ENCODE measurements at regions not wholly inside any gene's neighbourhood (a gene's known extent, or its start where the extent isn't known, plus 50 kb on each side); places are given as distances from the start of the nearest gene placed in this dataset.
A peak's percentile ranks its signal among the peaks of the same experiment; 100 is the strongest.

DNA sequence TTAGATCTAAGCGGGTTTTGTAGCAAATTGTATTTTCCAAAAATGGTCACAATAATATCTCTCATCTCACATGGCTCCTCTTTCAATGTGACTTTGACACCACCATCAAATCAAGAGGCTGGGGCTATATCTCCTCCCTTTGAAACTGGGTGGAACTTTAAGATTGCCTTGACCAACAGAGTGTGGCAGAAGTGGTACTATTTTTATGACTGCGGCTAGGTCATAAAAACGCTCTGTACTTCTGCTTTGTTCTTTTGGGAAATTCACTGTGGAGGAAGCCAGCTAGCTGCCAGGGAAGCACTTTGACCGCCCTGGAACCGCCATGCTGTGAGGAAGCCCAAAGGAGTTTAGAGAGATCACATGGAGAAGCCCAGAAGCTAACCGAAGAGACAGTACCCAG lies 50.7 kb upstream of the ACOT11 start:
- H3K36me3 Mint-ChIP-seq (ENCODE audit: low read depth), result no peaks in the 10 kb centered on the region
- H3K27ac Mint-ChIP-seq, result no peak overlapping the region
- intact Hi-C loops (cut with micrococcal nuclease), result loop anchor here (5.0 kb wide), 1 partner anchor 315 kb away; no protein-coding TSS in a partner anchor
- no peak overlapping the region for H3K4me3 Mint-ChIP-seq
- H3K27me3 Mint-ChIP-seq (ENCODE audit: insufficient read depth), result peaks cover 57% of the 10 kb centered on the region
- H3K9me3 Mint-ChIP-seq, result no peaks in the 10 kb centered on the region
- peaks cover 11% of the 10 kb centered on the region for H3K4me1 Mint-ChIP-seq (ENCODE audit: low read depth)
- no peak for DNase-seq (ENCODE audit: low spot score)

DNA sequence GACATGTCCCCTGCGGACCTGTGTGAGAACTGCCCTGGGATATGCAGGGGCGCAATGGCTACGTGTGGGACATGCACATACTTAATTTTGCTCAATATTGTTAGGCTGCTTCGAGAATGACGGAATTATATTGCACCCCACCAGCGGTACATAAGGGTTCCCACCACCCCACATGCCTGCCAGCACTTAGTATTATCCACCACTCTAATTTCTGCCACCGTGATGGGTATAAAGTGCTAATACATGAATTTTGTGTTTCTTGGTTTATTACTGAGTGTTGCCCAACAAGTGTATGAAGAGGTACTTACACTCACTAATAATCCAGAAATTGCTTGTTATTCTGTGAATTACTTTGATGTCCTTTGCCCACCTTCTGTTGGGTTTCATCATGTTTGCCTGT lies 52.1 kb upstream of the ACOT11 start:
- Mint-ChIP-seq H3K27me3 (ENCODE audit: insufficient read depth) (peaks cover 52% of the 10 kb centered on the region), H3K4me3 (no peak overlapping the region)

DNA sequence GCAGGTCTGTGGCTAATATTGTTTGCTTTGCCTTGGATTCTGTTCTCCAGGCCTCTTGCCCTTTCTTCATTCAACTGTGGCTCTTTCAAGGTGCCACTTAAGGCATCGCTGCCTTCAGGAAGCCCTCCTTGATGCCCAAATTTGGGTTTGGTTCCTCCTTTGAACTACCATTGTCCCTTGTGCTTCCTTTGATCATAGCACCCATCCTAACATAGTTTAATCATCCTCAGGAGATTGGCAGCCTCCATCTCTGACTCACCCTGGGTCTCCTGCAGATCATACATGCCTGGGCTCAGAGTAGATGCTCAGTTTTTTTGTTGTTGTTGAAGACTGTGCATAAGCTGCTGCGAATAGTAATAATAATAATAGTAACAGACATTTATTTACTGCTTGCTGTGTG lies 54.4 kb upstream of the ACOT11 start:
- no peak overlapping the region for H3K4me3 Mint-ChIP-seq
- H3K27ac Mint-ChIP-seq, result no peak overlapping the region
- H3K27me3 Mint-ChIP-seq (ENCODE audit: insufficient read depth), result peaks cover 45% of the 10 kb centered on the region
- peaks cover 11% of the 10 kb centered on the region for H3K4me1 Mint-ChIP-seq (ENCODE audit: low read depth)
- no peaks in the 10 kb centered on the region for H3K9me3 Mint-ChIP-seq
- intact Hi-C loops (cut with micrococcal nuclease), result no loop called here
- no peak for DNase-seq (ENCODE audit: low spot score)
- H3K36me3 Mint-ChIP-seq (ENCODE audit: low read depth), result no peaks in the 10 kb centered on the region

More for the DNA sequence above, 52.1 kb upstream of the ACOT11 start:
- no peak for DNase-seq (ENCODE audit: low spot score)
- intact Hi-C loops (cut with micrococcal nuclease), result loop anchor here (5.0 kb wide), 1 partner anchor 316 kb away; no protein-coding TSS in a partner anchor
- peaks cover 11% of the 10 kb centered on the region for H3K4me1 Mint-ChIP-seq (ENCODE audit: low read depth)
- H3K27ac Mint-ChIP-seq, result no peak overlapping the region
- H3K36me3 Mint-ChIP-seq (ENCODE audit: low read depth), result no peaks in the 10 kb centered on the region
- no peaks in the 10 kb centered on the region for H3K9me3 Mint-ChIP-seq

DNA sequence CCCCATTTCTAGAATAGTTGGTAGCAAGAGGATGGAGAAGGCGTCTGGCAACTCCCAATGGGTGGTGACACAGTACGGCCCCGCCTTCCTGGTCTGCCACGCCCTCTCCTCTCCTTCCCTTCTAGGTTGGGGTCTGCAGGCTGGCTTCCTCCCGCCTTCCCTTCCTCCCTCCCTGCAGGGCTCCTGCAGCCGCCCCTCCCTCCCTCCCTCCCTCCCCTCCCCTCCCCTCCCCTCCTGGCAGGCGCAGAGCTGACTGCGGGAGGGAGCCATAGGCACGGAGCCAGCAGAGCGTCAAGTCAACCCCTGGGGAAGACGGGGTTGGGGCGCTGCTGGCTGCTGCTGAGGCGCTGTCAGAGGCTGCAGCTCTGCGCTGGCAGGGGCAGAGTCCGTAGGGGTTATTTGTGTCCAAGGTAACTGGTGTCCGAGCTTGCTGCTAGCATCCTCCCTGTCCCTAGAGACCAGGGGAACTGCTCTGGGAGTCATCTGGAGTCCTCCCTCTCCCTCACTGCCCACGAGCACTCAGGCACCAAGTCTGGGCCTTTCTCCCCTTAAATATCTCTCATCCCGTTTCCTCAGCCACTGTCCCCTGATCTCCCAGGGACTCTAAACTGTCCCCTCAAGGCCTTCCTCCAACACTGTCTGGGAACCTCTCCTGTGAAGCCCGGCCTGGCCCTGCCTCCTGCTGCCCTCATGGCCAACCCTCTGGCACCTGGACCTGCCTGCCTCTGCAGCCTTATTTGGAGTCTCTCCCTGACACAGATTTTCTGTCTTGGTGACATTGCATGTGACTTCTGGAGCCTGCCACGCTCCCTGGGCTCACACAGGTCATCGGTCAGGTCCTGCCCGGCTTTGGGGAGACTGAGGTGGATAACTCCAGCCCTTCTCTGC lies 57.4 kb upstream of the ACOT11 start:
- DNase-seq (ENCODE audit: low spot score), result no peak
- H3K4me1 Mint-ChIP-seq (ENCODE audit: low read depth), result peaks cover 29% of the 10 kb centered on the region
- H3K9me3 Mint-ChIP-seq, result no peaks in the 10 kb centered on the region
- H3K36me3 Mint-ChIP-seq (ENCODE audit: low read depth), result peaks cover 2% of the 10 kb centered on the region
- intact Hi-C loops (cut with micrococcal nuclease), result no loop called here
- peak overlapping the region; percentile 25 for H3K4me3 Mint-ChIP-seq
- H3K27ac Mint-ChIP-seq, result no peak overlapping the region
- peaks cover 30% of the 10 kb centered on the region for H3K27me3 Mint-ChIP-seq (ENCODE audit: insufficient read depth)

DNA sequence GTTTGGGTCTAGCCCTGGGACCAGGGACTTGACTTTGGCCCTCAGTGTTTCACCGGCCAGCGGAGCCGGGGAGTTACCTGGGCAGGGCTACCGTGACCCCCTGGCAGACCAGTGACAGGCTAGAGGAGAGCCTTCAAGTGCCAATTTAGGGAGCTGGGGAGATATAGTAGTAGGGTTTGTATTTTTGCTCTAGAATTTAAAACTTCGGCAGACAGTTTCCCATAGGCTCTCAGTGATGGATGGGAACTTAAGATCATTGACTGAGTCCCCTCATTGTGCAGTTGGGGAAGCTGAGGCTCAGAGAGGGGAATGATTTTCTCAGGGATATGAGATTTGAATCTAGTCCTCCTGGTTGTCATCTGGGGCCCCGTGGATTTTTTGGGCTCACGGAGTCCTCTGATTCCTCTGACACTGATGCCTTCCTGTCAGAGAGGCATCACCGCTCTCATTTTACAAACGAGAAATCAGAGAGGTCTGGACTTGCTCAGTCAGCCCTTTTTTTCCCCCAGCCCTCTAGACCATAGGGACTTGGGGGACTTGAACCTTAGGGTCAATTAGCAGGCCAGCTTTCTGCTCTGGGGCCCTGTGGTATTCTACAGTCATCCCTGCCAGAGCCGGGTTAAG lies 58.3 kb upstream of the ACOT11 start:
- Mint-ChIP-seq H3K9me3 (no peaks in the 10 kb centered on the region), H3K27me3 (ENCODE audit: insufficient read depth) (peaks cover 30% of the 10 kb centered on the region), H3K4me1 (ENCODE audit: low read depth) (peaks cover 36% of the 10 kb centered on the region), H3K36me3 (ENCODE audit: low read depth) (peaks cover 2% of the 10 kb centered on the region), H3K27ac (no peak overlapping the region), H3K4me3 (peak overlapping the region; percentile 86)
- intact Hi-C loops (cut with micrococcal nuclease), result loop anchor here (1.0 to 5.0 kb wide), 11 partner anchors 133 to 651 kb away; partner anchors contain the start of genes CYB5RL, MRPL37, NDC1 and PARS2
- DNase-seq (ENCODE audit: low spot score), result no peak

DNA sequence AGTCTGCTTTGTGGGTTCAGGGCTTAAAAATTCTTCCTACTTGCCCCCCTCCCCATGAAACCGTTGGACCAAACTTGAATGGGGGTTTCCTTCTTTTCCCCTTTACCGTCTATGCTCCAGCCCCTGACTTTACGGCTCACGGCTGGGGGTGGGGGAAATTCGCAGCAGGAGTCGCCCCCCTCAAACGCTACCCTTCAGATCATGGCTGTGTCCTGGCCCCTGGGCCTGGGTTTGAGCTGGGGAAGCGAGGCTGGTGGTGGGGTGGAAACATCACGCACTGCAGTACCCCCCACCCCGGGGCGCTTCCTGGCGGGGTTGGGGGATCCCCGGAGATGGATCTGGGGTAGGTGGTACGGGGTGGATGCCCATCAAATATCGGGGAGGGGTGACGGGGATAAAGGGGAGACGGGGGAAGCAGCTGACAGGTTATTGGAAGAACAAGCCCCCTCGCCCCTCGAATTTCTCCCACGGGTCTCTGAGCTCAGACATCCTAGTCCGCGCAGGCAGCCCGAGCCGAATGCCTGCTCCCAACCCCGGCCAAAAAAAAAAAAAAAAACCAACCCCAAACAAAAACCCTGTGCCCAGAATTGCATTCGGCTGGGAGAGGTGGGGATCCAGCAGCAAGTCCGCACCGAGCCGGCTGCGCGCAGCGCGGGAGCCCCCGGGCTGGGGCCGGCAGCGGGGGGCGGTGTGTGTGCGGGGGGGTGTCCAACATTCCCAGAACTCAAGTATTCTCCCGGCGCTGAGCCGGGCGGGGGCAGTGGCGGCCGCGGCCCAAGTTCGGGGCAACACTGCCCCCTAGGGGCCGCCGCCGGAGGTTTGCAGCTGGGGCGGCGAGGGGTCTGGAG lies 59.0 kb upstream of the ACOT11 start:
- H3K27me3 Mint-ChIP-seq (ENCODE audit: insufficient read depth), result peaks cover 35% of the 10 kb centered on the region
- intact Hi-C loops (cut with micrococcal nuclease), result loop anchor here (1.0 to 5.0 kb wide), 15 partner anchors 25 to 650 kb away; partner anchors contain the start of genes CYB5RL, LRRC42, MRPL37 and NDC1
- peaks cover 36% of the 10 kb centered on the region for H3K4me1 Mint-ChIP-seq (ENCODE audit: low read depth)
- DNase-seq (ENCODE audit: low spot score), result peak; percentile 71
- peak overlapping the region; percentile 82 for H3K27ac Mint-ChIP-seq
- H3K4me3 Mint-ChIP-seq, result peak overlapping the region; percentile 86
- peaks cover 2% of the 10 kb centered on the region for H3K36me3 Mint-ChIP-seq (ENCODE audit: low read depth)
- no peaks in the 10 kb centered on the region for H3K9me3 Mint-ChIP-seq

DNA sequence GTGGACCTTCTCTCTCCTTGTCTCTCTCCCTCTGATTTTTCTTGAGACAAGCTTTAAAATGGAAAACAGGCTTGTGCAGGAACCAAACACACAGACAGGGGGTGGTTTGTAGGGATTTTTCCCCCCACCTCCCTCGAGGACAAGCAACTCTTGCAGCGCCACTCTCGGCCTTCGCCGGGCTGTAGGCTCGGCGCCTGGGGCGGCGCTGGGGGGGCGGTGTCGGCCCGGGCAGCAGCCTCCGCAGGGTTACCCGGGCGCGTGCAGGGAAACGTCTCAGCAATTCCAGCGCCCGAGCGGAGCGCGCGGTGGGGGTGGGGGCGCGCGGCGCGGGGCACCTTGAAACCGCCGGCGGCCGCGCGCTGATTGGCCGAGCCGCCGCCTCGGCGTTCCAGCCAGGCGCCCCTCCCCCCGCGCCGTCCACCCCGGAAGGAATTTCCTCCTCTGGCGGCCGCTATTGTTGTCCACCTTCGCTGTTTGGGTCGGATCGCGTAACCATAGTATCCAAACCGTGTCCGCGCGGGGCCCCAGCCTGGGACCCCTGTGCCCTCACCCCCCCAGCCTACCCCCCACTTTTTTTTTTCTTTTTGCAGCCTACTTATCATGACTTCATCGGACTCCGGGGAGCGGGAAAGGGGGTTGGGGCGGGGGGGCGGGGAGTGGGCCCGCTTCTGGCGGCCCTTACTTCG lies 59.8 kb upstream of the ACOT11 start:
- peak overlapping the region; percentile 86 for H3K4me3 Mint-ChIP-seq

DNA sequence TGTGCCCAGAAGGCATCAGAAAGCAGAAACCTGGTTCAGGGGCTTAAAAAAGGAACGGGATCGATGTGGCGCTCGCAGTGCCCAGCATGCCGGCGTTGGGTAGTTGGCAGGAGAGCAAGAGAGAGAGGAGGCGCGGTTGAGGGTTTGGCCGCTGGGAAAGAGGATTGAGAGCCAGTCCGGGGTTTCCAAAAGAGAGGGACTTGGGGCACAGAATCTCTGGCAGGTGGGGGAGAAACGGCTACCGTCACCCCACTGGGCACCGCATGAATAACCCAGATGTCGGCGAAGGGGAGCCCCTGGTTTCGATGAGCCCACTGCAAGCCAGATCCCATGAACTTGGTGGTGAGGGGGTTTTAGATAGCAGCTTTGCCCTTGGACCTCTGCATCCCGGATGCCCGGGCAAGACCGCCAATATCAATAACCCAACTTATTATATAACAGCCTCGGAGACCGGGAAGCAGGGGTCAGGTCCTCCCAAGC lies 60.4 kb upstream of the ACOT11 start:
- DNase-seq (ENCODE audit: low spot score), result no peak
- peak overlapping the region; percentile 78 for H3K27ac Mint-ChIP-seq
- H3K27me3 Mint-ChIP-seq (ENCODE audit: insufficient read depth), result peaks cover 30% of the 10 kb centered on the region
- no peaks in the 10 kb centered on the region for H3K9me3 Mint-ChIP-seq
- peaks cover 36% of the 10 kb centered on the region for H3K4me1 Mint-ChIP-seq (ENCODE audit: low read depth)
- intact Hi-C loops (cut with micrococcal nuclease), result loop anchor here (1.0 to 5.0 kb wide), 8 partner anchors 23 to 649 kb away; partner anchors contain the start of genes LRRC42, NDC1 and PARS2
- peak overlapping the region; percentile 80 for H3K4me3 Mint-ChIP-seq
- H3K36me3 Mint-ChIP-seq (ENCODE audit: low read depth), result peaks cover 2% of the 10 kb centered on the region

More for the DNA sequence above, 59.8 kb upstream of the ACOT11 start:
- Mint-ChIP-seq H3K4me1 (ENCODE audit: low read depth) (peaks cover 36% of the 10 kb centered on the region), H3K27me3 (ENCODE audit: insufficient read depth) (peaks cover 33% of the 10 kb centered on the region), H3K36me3 (ENCODE audit: low read depth) (peaks cover 2% of the 10 kb centered on the region), H3K9me3 (no peaks in the 10 kb centered on the region), H3K27ac (peak overlapping the region; percentile 82)
- peak; percentile 72 for DNase-seq (ENCODE audit: low spot score)
- intact Hi-C loops (cut with micrococcal nuclease), result loop anchor here (1.0 to 5.0 kb wide), 8 partner anchors 24 to 649 kb away; partner anchors contain the start of genes LRRC42, NDC1 and PARS2

DNA sequence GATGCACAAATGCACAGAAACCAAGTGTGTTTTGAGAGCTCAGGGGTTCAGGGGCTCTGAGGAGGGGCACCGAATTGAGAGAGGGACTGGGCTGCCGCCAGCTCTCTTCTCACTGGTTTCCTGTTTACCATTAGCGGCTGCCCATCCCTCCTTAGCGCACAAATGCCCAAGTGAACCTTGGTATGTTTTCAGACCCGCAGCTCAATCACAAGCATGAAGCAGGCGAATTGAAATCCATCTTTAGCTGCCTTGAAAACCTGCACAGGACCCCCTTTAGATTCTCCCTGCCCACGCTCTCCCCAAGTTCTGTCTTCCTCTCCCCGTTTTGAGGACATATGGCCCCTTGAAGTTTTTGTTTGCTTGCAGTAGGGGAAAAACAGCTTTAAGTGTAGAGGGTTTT lies 61.1 kb upstream of the ACOT11 start:
- intact Hi-C loops (cut with micrococcal nuclease), result loop anchor here (5.0 kb wide), 1 partner anchor 275 kb away; the partner anchor contains the start of gene PARS2
- DNase-seq (ENCODE audit: low spot score), result no peak
- H3K4me3 Mint-ChIP-seq, result peak overlapping the region; percentile 80
- H3K4me1 Mint-ChIP-seq (ENCODE audit: low read depth), result peaks cover 36% of the 10 kb centered on the region
- H3K27ac Mint-ChIP-seq, result no peak overlapping the region
- peaks cover 30% of the 10 kb centered on the region for H3K27me3 Mint-ChIP-seq (ENCODE audit: insufficient read depth)
- H3K36me3 Mint-ChIP-seq (ENCODE audit: low read depth), result peaks cover 2% of the 10 kb centered on the region
- H3K9me3 Mint-ChIP-seq, result no peaks in the 10 kb centered on the region

DNA sequence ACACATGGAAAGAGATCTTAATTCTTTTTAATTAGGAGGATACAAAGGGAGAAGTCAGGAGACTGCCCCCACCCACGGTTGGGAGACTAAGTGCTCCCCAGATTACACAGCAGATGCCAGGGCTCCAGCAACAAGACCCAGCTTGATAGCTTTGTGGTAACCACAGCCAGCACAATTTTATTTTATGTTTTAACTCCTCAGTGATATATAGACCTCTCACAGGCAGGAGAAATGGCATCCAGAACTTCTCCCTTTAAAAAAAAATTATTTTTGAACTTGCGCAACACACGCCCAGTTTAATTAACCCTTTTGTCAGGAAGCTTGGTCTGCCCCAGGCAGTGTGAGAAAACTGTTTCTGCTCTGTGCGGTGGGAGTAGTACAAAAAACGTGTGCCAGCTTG lies 62.6 kb upstream of the ACOT11 start:
- no peaks in the 10 kb centered on the region for H3K9me3 Mint-ChIP-seq
- H3K36me3 Mint-ChIP-seq (ENCODE audit: low read depth), result peaks cover 2% of the 10 kb centered on the region
- peaks cover 24% of the 10 kb centered on the region for H3K27me3 Mint-ChIP-seq (ENCODE audit: insufficient read depth)
- no peak overlapping the region for H3K27ac Mint-ChIP-seq
- intact Hi-C loops (cut with micrococcal nuclease), result loop anchor here (5.0 kb wide), 1 partner anchor 277 kb away; the partner anchor contains the start of gene PARS2
- H3K4me3 Mint-ChIP-seq, result no peak overlapping the region
- DNase-seq (ENCODE audit: low spot score), result no peak
- H3K4me1 Mint-ChIP-seq (ENCODE audit: low read depth), result peaks cover 50% of the 10 kb centered on the region

DNA sequence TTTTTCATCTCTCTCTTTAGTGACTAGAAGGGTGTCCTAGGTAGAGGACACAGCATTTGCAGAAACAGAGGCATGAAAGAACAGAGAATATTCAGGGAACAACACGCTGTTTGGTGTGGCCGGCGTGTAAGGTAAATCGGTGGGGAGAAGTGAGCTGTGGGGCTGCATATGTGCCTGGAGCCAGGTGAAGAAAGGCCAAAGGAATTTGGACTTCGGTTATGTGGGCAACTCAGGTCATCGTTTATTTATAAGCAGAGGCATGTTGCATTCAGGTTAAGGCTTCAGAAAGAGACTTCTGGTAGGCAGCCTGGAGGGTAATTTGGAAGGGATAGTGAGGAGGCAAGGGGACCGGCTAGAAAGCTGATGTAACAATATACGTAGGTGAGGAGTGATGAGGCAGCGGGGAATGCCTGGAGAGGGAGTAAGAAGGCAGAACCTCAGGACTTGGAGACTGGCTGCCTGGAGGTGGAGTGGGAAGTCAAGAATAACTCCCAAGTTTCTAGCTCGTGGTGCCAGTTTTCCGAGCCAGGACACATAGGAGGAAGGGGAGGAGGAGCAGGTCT lies 64.1 kb upstream of the ACOT11 start:
- Mint-ChIP-seq H3K27ac (no peak overlapping the region), H3K4me3 (no peak overlapping the region), H3K27me3 (ENCODE audit: insufficient read depth) (peaks cover 24% of the 10 kb centered on the region), H3K36me3 (ENCODE audit: low read depth) (peaks cover 2% of the 10 kb centered on the region), H3K9me3 (no peaks in the 10 kb centered on the region), H3K4me1 (ENCODE audit: low read depth) (peaks cover 57% of the 10 kb centered on the region)
- DNase-seq (ENCODE audit: low spot score), result no peak
- intact Hi-C loops (cut with micrococcal nuclease), result no loop called here
